ENCODE measurements at regions not wholly inside any gene's neighbourhood (a gene's known extent, or its start where the extent isn't known, plus 50 kb on each side); places are given as distances from the start of the nearest gene placed in this dataset.

DNA sequence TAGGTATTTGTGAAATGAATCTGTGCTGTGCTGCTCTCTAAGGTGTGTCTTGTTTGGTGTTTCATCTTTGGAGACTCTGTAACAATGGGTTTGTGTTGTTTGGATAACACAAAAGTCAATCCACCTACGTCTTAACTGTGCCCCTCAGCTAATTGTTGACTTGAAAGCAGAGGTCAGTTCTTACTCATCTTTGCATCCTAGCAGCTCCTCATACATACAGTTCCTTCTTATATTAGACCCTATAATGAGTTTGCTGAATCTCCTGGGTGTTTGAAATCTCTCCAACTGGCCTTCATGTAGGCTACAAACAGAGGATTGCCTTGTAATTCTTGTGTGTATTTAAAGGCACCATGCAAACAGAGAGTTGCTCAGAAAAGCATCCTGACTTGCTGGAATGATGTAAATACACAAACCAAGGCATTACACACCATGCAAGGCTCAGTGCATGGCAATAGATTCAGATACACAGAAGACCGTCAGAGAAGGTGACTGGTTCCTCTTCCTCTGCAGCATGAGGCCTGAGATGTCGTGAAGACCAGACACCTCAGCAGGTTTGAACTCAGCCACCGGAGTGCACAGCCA is 220.0 kb upstream of the JADE1 start:
- CTCF ChIA-PET, result no interaction called here
- Mint-ChIP-seq H3K4me3 (no peak overlapping the region), H3K9me3 (no peaks in the 10 kb centered on the region), H3K36me3 (no peaks in the 10 kb centered on the region), H3K27ac (no peak overlapping the region), H3K4me1 (no peaks in the 10 kb centered on the region), H3K27me3 (no peaks in the 10 kb centered on the region)
- no peak for DNase-seq

DNA sequence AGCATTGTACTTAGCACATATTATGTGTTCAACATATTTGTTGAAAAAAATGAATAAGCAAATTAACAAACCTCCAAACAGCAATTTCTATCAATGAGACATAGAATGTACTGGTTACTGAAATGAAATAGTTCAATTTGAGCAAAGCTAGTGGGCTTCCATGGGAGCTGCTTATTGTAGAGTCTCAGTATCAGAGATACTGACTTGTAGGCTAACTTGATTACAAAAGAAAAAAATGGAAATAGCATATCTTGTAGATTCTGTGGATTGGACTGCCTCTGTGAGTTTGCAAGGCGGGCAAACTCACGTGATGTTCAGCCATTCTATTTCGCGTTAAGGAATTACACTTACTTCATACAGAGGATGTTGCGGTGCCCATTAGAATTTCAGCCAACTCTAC is 222.1 kb upstream of the JADE1 start:
- Mint-ChIP-seq H3K27me3 (peaks cover 3% of the 10 kb centered on the region), H3K4me1 (no peaks in the 10 kb centered on the region), H3K36me3 (no peaks in the 10 kb centered on the region), H3K4me3 (no peak overlapping the region), H3K9me3 (no peaks in the 10 kb centered on the region), H3K27ac (no peak overlapping the region)
- no peak for DNase-seq
- CTCF ChIA-PET, result no interaction called here

DNA sequence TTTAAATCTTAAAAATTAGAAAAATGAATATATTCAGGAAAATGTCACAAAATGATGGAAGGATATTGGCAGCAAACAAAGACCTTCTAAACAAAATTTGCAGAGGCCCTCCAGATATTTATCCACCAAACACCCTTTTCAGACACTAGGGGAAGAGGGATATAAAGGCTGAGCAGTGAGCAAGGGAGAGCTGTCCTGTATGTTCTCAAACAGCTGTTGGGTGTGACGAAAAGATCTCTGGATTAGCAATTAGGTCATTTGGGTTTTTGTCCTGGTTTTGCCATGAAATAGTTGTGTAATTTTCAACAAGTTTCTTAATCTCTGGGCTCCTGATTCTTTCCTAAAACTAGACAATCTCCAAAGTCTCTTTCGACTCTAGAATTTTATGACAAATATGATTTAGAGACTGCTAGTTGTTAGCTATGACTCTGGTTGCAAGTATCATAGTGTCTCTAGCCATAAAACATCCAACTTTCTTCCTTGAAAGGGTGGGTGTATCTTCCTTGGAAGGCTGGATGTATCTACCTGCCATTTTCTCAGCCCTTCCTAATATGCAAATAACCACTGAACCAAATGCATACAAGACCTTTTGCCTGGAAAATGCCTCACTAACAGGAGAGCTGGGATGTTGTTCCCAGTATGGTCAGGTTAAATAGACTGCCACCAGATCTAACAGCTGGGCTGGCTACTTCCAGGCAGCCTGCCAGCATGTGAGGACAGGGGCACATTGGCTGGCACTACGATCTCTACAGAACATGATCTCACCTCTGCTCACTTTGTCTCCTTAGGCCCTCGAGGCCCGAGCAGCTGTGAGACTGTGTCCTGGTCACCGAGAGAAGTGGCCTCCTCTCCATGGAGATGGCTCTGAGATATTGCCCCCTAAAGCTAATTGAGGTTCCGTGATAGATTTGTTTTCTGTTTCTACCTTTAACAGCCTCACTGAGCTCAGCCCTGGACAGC is 225.5 kb upstream of the JADE1 start:
- CTCF ChIA-PET, result interaction anchor here (1.8 kb wide), 1 partner anchor 9 kb away, joined by 5 read pairs; no protein-coding TSS in a partner anchor
- Mint-ChIP-seq H3K4me1 (no peaks in the 10 kb centered on the region), H3K4me3 (no peak overlapping the region), H3K27ac (no peak overlapping the region), H3K36me3 (no peaks in the 10 kb centered on the region), H3K27me3 (peaks cover 3% of the 10 kb centered on the region), H3K9me3 (no peaks in the 10 kb centered on the region)
- DNase-seq, result no peak

DNA sequence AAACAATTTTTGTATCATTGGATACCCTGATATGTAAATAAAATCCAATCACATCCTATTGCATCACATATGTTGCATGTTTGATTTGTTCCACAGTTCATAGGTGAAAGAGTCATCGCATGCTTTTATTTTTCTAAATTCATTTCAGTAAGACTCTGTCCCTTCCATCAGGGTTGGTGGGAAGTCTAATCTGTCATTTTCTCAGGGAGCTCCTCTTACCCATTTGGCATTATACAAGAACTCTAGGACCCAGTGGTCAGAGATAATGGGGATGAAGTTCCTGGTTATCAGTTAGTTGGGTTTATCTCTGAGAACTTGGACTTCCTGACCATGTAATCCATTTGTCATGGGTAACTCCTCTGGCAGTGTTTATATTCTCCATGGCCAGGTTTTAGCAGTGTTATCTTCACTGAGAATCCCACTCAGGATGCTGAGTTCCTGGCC is 227.1 kb upstream of the JADE1 start:
- CTCF ChIA-PET, result interaction anchor here (0.9 kb wide), 1 partner anchor 22 kb away, joined by 3 read pairs; no protein-coding TSS in a partner anchor
- Mint-ChIP-seq H3K36me3 (no peaks in the 10 kb centered on the region), H3K27ac (no peak overlapping the region), H3K27me3 (peaks cover 3% of the 10 kb centered on the region), H3K9me3 (no peaks in the 10 kb centered on the region), H3K4me3 (no peak overlapping the region), H3K4me1 (no peaks in the 10 kb centered on the region)
- no peak for DNase-seq

DNA sequence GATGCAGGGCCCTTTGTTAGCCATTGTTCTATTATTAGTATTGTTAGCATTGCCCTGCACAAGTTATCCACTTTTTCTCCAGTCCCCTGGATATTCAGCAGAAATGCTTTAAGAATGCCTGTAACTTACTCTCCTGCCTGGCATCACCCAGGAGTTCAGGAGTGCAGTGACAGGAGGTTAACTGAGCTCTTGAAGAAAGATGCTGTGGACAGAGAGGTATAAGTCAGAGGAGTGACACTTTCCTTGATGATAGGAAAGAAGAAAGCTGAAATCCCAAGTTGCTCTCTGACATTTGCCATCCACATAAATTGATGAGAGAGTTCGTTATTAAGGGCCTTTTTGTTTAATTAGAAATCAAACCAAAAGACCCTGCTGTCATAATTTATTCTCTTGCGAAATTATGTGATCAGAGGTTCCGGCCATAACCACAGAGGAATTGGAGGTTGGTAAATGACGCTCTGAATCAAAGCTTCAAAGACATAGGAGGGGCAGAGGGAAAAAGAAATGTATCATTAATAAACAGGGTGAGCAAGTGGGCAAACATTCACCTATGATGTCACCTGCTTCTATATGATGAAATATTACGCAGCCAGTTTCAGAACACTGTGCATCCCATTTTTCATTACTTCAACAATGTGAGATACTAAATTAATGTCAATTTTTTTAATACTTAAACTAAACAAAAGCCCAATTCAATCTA is 230.2 kb upstream of the JADE1 start:
- Mint-ChIP-seq H3K27me3 (peaks cover 3% of the 10 kb centered on the region), H3K27ac (no peak overlapping the region), H3K9me3 (no peaks in the 10 kb centered on the region), H3K4me3 (no peak overlapping the region), H3K4me1 (no peaks in the 10 kb centered on the region), H3K36me3 (no peaks in the 10 kb centered on the region)
- no peak for DNase-seq
- CTCF ChIA-PET, result interaction anchor here (1.4 kb wide), 1 partner anchor 11 kb away, joined by 3 read pairs; no protein-coding TSS in a partner anchor

DNA sequence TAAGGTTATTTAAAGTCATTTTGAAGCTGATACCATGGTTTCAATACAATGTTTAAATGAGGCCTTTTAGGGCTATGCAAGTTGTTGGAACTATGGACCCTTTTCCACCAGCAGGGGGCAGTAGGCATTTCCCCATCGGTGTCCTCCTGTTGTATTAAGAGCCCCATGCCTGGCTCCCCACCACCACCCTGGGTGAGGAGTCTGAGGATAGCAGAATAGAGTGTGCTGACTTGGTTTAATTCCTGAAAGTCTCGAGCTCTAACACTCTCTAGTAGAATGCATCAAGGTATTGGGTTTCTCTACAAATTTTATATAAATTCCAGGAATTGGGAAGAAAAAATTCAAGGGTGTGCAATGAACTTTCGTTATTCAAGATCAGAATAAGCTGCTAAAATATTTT is 234.8 kb upstream of the JADE1 start:
- H3K4me3 Mint-ChIP-seq, result no peak overlapping the region
- CTCF ChIA-PET, result interaction anchor here (0.7 to 2.0 kb wide), 13 partner anchors 10 to 354 kb away, joined by 3 to 9 read pairs (median 3); partner anchors contain the start of gene JADE1
- H3K9me3 Mint-ChIP-seq, result no peaks in the 10 kb centered on the region
- H3K27ac Mint-ChIP-seq, result no peak overlapping the region
- DNase-seq, result peak; percentile 85
- no peaks in the 10 kb centered on the region for H3K36me3 Mint-ChIP-seq
- peaks cover 10% of the 10 kb centered on the region for H3K27me3 Mint-ChIP-seq
- no peaks in the 10 kb centered on the region for H3K4me1 Mint-ChIP-seq

DNA sequence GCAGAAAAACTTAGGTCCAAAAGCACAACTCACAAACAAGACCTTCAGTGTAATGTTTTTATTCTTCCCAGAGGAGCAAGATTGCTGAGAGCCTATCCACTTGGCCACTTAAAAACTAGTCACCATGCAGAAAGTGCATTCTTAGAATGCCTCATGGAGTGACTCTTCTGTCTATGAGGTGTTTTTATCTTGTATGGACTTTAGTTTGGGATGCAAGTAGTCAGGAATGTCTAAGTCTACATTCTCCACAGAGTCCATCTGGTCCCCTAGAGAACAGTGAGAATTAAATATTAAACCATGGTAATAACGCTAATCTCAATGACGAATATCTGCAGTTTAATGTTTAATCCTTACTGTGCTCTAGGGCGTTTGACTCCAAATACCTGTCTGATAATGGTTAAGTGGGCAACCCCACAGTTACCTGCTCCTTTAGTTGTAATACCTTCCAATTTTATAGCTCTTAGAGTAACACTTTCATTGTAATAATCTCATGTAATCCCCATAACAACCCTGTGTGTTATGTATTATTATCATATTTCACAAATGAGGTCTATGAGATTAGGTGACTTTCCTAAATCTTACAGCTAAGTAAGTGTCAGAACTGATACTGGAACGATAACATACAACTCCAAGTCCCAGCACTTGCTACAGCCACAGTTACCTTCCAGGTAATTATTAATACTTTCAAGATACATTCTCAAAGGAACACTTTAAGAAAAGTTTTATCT is 235.6 kb upstream of the JADE1 start:
- H3K9me3 Mint-ChIP-seq, result no peaks in the 10 kb centered on the region
- DNase-seq, result no peak
- H3K27me3 Mint-ChIP-seq, result peaks cover 10% of the 10 kb centered on the region
- no peaks in the 10 kb centered on the region for H3K36me3 Mint-ChIP-seq
- CTCF ChIA-PET, result interaction anchor here (0.7 to 2.0 kb wide), 13 partner anchors 9 to 355 kb away, joined by 3 to 9 read pairs (median 3); partner anchors contain the start of gene JADE1
- H3K27ac Mint-ChIP-seq, result no peak overlapping the region
- no peak overlapping the region for H3K4me3 Mint-ChIP-seq
- H3K4me1 Mint-ChIP-seq, result no peaks in the 10 kb centered on the region

DNA sequence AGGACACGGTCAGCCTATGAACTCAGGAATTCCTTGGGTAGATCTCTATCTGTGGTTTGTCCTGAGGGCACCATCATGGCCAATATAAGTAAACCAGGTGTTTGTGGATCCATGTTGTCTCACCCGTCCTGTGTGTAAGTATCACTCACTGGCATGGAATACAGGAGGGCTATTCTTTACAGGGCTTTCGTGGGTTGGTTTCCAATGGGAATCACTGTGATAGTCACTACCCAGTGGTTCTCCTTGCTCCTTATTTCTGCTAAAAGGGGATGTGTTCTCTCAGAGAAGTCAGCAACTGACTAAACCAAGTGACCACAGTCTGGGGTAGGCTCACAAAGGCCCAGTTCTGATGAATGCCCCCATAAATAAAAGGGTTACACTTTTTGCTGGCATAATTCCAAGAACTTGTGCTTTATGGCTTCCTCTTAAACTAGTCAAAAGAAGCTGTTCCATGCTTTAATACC is 236.7 kb upstream of the JADE1 start:
- no peak overlapping the region for H3K4me3 Mint-ChIP-seq
- CTCF ChIA-PET, result interaction anchor here (1.7 to 2.0 kb wide), 2 partner anchors 10 to 30 kb away, joined by 4 to 7 read pairs; no protein-coding TSS in a partner anchor
- no peak overlapping the region for H3K27ac Mint-ChIP-seq
- no peaks in the 10 kb centered on the region for H3K36me3 Mint-ChIP-seq
- DNase-seq, result no peak
- H3K4me1 Mint-ChIP-seq, result no peaks in the 10 kb centered on the region
- no peaks in the 10 kb centered on the region for H3K9me3 Mint-ChIP-seq
- peaks cover 10% of the 10 kb centered on the region for H3K27me3 Mint-ChIP-seq

DNA sequence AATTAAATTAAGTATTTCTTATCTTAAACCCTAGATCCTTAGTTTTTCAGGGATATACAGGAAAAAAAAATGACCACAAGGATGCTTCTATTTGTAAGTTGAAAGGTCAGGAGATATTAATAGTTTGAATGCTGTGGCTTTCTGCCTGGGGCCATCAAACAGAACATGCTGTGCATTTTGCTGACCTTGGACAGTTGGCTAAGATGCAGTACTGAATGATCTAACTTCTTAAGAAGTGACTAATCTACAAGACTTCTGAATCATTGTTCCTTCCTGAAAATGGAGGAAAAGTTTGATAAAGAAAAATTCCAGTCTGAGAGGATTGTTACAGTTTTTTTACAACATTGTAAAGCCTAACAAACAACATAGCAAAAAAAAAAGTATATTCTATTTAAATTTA is 237.8 kb upstream of the JADE1 start:
- Mint-ChIP-seq H3K9me3 (no peaks in the 10 kb centered on the region), H3K27me3 (peaks cover 10% of the 10 kb centered on the region), H3K4me1 (no peaks in the 10 kb centered on the region), H3K27ac (no peak overlapping the region), H3K36me3 (no peaks in the 10 kb centered on the region), H3K4me3 (no peak overlapping the region)
- DNase-seq, result no peak
- CTCF ChIA-PET, result no interaction called here

DNA sequence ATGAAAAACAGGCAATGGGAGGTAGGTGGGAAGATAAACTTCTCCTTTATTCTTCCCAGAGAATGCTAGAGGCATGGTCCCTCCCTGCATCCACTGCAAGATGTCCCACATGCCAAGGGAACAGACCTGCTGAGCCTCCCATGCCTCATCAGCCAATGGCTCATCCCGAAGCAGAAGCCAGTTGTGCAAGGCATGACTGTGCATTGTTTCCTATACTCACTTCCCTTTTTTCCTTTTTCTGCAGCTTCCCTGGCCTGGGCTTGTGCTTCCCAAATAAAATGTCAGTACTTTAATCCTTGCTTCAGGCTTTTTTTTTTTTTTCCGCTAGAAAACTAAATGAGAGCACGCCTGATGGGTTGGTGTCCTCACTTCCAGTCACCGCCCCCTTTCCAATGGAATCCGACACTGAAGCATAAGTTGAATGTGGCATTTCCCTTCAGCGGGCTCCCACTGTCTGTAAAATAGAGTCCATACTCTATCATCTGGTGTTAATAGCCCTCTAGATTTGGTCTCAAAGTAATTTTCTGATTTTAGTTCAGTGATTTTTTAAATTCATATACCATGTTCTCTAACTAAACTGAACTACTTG is 239.0 kb upstream of the JADE1 start:
- Mint-ChIP-seq H3K9me3 (no peaks in the 10 kb centered on the region), H3K27me3 (peaks cover 20% of the 10 kb centered on the region), H3K36me3 (no peaks in the 10 kb centered on the region), H3K27ac (no peak overlapping the region), H3K4me1 (no peaks in the 10 kb centered on the region), H3K4me3 (no peak overlapping the region)
- CTCF ChIA-PET, result interaction anchor here (1.0 kb wide), 1 partner anchor 114 kb away, joined by 3 read pairs; no protein-coding TSS in a partner anchor
- DNase-seq, result no peak

DNA sequence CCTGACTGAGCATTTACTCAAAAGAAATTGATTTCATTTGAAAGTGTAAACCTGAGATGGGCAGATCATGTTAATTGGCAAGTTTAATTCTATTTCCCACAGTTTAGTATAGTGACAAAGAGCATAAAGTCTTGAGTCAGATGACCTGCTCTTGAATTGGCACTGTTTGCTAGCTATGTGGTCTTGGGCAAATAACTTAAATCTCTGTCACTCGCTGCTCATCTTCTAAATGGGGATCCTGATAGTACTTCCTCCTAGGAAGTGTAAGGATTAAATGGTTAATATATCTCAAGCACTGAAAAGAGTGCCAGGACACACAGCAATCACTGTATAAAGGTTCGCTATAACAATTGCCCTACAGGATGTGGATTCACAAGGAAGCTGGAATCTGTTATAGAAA is 242.8 kb upstream of the JADE1 start:
- Mint-ChIP-seq H3K4me3 (no peak overlapping the region), H3K9me3 (no peaks in the 10 kb centered on the region), H3K4me1 (no peaks in the 10 kb centered on the region), H3K27ac (no peak overlapping the region), H3K27me3 (peaks cover 29% of the 10 kb centered on the region), H3K36me3 (no peaks in the 10 kb centered on the region)
- DNase-seq, result no peak
- CTCF ChIA-PET, result interaction anchor here (0.5 kb wide), 1 partner anchor 112 kb away, joined by 3 read pairs; no protein-coding TSS in a partner anchor

DNA sequence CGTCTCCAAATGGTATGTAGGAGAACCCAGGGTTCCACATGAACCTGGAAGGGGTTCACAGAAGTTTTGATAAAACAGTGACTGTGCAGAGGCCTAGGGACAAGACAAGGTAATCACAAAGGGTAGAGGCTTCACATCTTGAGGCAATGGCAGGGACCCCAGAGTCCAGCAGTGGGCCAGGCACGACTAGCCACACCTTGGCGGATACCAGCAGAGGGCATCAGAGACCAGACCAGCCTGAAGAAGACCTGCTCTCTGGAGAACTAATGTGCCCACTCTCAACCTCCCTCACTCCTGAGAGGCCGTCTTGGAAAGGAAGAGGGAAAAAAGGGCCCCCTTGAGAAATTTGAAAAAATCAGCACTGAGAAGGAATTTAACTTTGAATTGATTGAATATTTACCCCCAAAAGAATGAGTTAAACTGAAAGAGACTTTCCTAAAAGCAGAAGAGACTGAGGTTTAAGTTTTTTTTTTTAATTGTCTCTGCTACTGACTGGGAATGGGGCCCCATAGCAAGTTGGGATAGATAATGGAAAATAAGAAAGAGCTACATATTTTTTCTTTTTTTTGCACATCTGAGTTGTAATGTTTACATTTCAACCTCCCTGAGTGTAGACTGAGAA is 243.8 kb upstream of the JADE1 start:
- Mint-ChIP-seq H3K27me3 (peaks cover 23% of the 10 kb centered on the region), H3K36me3 (no peaks in the 10 kb centered on the region), H3K27ac (no peak overlapping the region), H3K9me3 (no peaks in the 10 kb centered on the region), H3K4me3 (no peak overlapping the region), H3K4me1 (no peaks in the 10 kb centered on the region)
- peak; percentile 27 for DNase-seq
- CTCF ChIA-PET, result interaction anchor here (1.4 kb wide), 1 partner anchor 9 kb away, joined by 5 read pairs; no protein-coding TSS in a partner anchor

DNA sequence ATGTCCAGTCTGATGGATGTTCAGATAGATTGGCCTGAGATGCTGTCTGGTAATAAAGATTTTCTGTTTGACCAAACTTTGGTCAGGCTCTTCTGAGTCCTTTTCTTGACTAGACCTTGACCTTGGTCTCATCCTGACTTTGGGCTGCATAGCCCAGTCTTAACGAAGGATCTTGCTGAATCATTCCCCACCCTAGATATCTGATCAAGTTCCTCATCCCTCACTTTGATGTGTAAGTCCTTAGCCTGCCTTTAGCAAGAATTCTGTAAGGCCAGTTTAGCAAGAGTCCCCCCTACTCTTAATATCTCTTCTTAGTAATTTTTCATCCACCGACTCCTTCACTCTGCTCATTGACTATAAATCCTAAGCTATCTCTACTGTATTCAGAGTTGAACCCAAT is 244.4 kb upstream of the JADE1 start:
- Mint-ChIP-seq H3K27me3 (peaks cover 18% of the 10 kb centered on the region), H3K4me3 (no peak overlapping the region), H3K36me3 (no peaks in the 10 kb centered on the region), H3K27ac (no peak overlapping the region), H3K4me1 (no peaks in the 10 kb centered on the region), H3K9me3 (no peaks in the 10 kb centered on the region)
- CTCF ChIA-PET, result interaction anchor here (1.4 kb wide), 1 partner anchor 9 kb away, joined by 5 read pairs; no protein-coding TSS in a partner anchor
- no peak for DNase-seq
